ENCODE measurements at regions not wholly inside any gene's neighbourhood (a gene's known extent, or its start where the extent isn't known, plus 50 kb on each side); places are given as distances from the start of the nearest gene placed in this dataset.
A peak's percentile ranks its signal among the peaks of the same experiment; 100 is the strongest.
"Not testable (repeated sequence)": the region's sequence is repeated elsewhere in the genome, so short reads cannot be mapped to it uniquely, and the experiment has no call there.

DNA sequence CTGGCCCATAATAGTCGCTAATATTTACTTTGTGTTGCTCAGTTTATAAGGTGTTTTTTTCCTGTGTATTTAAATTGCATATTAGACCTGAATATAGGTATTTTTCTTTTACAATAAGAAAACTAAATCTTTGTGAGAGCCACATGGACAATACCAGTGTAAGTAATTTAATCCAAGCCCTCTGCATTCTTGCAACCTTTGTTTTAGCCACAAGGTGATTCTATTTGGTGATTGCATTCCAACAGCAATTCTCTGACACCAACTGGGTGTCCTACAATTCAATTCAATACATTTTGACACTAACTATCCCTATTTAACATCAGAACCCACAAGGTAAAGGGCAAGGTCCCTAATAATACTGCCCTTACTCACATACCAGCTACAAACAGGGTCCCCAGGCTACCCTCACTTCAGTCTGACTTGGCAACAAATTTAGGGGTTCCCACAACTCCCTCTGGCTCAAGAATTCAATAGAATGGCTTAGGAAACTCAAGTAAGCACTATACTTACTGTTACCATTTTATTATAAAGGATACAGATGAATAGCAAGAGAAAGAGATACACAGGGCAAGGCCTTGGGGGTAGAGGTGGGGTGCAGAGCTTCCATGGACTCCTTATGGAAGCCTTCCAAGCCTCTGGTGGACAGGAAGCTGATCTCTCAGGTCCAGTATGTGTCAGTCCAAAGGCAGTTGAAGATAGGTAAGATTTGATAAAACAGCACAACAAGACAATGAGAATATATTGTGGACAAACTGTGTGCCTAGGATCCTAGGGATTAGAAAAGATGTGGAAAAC lies 169.3 kb downstream of the CD83 start:
- DNase-seq = no peak
- intact Hi-C loops (cut with DNase I) = no loop called here

DNA sequence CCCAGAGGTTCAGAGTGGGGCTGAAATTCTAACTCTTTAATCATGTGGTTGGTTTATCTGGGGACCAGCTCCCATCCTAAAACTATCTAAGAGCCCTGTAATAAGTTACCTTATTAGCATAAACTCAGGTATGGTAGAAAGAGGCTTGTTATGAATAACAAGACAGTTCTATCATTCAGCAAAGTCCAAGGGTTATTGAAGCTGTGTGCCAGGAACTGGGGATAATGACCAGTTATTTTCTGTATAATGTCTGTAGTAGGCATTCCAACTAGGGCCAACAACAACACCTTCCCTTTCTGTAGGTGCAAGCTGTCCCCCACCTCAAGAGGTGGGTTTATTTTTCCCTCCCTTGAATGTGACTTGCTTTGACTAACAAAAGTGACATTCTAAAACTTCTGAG lies 170.1 kb downstream of the CD83 start:
- intact Hi-C loops (cut with DNase I) = no loop called here
- no peak for DNase-seq

DNA sequence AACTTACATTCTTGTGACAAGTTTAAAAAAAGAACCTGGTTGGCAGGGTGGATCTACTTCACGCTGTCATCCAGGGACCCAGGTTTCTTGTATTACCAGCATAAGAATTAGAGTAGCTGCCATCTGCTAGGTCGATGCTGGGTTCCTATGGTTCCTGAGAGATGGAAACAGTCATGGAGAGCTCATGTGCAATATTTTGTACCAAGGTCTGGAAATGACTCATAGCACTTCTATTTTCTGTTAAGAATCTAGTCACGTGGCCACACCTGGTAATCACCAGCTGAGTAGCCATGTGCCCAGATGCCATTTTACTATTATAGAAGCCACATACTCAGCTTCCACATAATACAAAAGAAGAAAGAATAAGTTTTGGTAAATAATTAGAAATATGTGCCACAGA lies 171.3 kb downstream of the CD83 start:
- intact Hi-C loops (cut with DNase I) = no loop called here

DNA sequence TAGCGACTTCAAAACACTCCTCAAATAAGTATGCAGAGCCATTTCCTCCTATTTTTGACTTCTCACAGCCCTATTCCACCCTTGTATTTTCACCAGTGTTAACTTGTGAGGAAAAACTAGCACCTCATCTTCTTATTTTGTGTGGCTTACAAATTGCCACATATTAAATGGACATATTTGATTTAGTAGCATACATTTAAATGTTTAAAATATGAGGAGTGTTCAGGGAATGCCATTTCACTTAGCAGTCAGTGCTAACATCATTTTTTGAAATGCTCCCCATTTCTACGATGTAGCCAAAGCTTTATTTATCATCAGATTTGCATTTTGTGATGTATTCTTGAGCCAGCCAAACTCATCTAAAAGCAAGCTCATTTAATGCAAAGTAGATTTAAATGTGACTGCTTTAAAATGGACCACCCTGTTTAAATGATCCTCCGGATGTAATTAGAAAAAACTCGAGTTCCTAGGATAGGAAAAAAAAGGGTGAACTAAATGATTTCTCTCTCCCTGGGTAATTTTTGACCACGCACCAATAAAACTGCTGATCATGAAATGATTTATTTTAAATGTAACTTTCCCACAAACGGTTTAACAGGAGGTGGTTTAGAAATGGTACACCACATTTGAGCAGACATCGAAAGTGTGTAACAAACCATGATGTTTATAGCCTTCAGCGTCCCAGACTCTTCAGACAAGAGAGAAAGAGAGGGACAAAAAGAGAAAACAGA lies 172.6 kb downstream of the CD83 start:
- DNase-seq = no peak
- intact Hi-C loops (cut with DNase I) = no loop called here

More for the DNA sequence above, 171.3 kb downstream of the CD83 start:
- no peak for DNase-seq

DNA sequence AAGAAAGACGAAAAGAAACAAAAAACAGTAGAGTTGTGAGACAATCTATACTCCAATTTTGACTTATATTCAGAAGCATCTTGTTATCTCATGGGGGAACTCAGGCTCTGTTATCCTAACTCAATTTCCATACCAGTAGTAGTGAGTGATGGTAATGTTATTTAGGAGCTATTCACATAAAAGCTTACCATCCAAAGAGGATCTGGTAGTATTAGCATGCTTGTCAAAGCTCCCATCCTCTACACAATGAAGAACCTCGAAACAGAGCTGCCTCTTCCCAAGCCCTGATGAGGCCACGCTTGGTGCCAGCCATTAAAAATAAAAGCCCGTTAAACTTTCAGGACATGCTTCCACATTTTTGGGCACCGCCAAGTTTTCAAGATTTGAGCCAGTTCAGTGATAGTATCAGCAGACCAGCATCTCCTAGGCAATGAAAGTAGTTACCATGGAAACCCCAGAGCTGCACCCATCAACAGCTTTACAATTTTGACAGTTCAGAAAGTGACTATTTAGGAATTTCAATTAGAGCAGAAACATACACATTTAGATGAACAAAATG lies 173.3 kb downstream of the CD83 start:
- intact Hi-C loops (cut with DNase I) = no loop called here

DNA sequence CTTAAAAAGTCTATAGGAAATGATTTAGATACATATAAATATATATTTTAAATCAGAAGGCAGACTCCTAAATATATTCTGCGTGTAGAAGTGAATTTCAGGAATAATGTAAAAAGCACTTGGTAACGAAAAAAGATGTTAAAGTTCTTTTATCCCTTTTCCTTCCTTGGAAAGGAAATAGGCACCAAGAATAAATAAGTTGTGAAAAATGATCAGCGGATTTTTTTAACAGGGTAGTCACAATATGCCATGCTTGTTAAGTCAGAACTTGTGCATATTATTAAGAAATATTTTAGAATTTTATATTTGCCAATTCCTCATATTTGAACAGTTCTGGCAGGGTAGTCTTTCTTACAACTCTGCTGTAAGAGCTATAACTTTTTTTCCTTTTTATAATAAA lies 173.8 kb downstream of the CD83 start:
- no peak for DNase-seq
- intact Hi-C loops (cut with DNase I) = no loop called here

More for the DNA sequence above, 173.3 kb downstream of the CD83 start:
- no peak for DNase-seq

DNA sequence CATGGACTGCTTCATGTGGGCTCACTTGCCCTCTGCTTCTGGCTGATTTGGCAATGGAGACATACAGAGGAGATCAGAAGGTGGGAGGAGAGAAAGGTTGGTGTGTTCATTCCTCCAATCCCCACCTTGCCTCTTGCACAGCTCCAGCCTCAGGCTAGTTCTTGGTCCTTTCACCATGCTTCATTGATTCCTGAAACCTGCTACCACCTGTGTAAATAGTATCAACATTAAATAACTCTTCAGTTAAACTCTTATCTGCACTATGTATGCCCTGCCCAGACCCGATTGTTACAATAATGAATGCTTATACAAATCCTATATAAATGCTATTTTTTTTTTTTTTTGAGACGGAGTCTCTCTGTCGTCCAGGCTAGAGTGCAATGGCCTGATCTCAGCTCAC lies 174.5 kb downstream of the CD83 start:
- DNase-seq = no peak
- intact Hi-C loops (cut with DNase I) = no loop called here

DNA sequence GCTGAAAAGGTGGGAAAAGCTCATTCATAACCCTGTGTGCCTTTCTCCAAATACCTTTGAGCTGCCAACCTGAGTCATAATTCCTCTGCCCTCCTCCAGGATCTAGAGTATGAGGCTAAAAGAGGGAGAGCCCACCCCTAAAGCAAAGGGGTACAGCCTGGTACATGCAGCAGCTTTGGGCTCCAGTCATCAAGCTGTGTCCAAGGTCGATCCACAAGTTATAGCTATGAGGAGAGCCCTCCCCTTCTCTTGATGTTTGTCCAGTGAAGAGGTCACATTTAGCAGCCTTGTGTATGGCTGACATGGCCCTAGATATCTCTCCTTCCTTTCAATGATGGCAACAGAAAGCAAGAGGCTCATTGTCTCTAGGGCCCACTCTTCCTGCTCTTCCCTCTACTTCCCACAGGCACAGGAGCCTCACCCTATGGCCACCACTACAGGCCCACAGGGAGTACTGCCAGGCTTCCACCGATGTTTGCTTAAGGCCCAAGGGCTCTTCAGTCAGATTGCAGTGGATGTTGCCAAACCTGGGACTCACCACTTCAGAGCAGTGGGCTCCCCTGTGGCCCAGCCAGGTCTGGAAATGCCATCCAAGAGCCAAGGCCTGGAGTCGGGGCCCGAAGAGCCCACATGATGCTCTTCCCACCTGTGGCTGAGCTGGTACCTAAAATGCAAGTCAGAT lies 176.8 kb downstream of the CD83 start:
- intact Hi-C loops (cut with DNase I) = no loop called here
- DNase-seq = no peak

DNA sequence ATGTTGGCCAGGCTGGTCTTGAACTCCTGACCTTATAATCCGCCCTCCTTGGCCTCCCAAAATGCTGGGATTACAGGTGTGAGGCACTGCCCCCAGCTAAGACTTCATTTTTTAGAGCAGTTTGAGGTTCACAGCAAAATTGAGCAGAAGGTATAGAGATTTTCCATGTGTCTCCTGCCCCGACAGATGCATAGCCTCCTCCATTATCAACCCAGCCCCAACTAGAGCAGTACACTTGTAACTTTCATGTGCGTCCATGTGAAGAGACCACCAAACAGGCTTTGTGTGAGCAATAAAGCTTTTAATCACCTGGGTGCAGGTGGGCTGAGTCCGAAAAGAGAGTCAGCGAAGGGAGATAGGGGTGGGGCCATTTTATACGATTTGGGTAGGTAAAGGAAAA lies 179.1 kb downstream of the CD83 start:
- DNase-seq; intact Hi-C loops (cut with DNase I): not testable (repeated sequence)

DNA sequence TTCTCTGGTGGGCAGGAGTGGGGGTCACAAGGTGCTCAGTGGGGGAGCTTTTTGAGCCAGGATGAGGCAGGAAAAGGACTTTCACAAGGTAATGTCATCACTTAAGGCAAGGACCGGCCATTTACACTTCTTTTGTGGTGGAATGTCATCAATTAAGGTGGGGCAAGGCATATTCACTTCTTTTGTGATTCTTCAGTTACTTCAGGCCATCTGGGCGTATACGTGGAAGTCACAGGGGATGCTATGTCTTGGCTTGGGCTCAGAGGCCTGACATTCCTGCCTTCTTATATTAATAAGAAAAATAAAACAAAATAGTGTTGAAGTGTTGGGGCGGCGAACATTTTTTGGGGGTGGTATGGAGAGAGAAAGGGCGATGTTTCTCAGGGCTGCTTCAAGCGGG lies 179.5 kb downstream of the CD83 start:
- intact Hi-C loops (cut with DNase I) = not testable (repeated sequence)

DNA sequence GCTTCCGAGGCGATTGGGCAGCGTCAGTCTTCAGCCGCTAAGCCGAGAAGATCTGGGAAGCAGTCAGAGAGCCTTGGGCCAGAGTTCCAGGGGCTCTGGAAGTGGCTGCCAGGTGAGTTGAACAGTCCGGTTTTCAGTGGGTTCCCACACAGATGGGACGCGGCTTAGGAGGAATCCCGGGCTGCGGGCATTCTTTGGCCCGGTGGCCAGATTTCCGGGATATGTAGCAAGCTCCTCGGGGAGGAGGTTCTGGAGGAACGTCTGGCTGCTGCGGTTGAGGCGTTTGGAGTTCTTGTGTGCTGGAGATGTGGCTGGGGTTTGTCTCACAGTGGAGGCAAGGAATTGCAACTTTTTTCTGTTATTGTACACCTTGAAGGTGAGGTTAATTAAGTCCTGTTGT lies 182.6 kb downstream of the CD83 start:
- DNase-seq = peak in 1 of 10 donors; percentile 67

More for the DNA sequence above, 179.5 kb downstream of the CD83 start:
- DNase-seq = not testable (repeated sequence)

DNA sequence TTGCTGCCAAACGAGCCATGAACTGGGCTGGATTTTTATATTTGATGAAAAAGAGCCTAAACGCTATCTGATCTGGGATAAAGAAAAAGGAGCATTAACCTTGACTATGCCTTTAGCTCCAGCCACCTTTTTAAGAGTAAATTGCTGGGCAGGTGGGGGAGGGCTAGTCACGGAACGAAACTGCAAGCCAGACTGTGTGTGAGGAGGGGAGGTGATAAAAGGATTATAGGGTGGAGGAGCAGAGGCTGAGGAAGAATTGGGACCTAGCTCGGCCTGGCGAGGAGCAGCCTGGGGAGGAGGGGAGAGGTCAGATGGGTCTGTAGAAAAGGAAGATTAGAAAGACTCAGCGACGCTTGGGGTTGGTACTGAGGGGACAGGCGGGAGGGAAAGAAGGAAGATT lies 183.1 kb downstream of the CD83 start:
- DNase-seq; intact Hi-C loops (cut with DNase I): not testable (repeated sequence)

More for the DNA sequence above, 182.6 kb downstream of the CD83 start:
- intact Hi-C loops (cut with DNase I) = not testable (repeated sequence)

DNA sequence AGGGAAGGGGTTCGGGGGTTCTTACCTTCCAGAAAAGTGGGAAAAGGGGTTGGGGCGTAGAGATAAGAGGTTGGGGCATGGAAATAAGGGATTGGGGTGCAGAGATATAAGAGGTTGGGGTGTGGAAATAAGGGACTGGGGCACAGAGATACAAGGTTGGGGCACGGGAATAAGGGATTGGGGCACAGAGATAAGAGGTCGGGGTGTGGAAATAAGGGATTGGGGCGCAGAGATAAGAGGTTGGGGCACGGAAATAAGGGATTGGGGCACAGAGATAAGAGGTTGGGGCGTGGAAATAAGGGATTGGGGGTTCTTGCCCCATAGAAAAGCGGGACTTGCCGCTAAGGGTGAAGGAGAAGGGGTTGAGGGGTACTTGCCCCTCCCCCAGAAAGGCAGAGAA lies 183.9 kb downstream of the CD83 start:
- DNase-seq; intact Hi-C loops (cut with DNase I): not testable (repeated sequence)

DNA sequence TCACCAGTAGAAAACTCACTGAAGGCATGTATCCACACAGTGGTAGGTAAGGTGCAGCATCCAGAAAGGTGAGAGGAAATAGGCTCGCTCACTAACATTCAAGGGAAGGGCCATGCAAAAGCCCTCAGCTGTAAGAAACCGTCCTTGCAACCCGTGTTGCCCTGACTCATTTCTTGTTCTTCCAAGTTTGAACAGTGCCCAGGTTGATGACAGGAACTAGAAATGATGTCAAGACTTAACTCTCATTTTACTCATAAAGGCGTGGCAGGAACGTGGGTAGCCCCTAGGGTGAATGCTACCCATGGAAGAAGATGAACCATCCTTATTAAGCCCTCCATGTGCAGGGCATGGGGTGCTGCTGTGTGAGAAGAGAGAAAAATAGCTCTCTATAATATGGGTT lies 187.6 kb downstream of the CD83 start:
- no peak for DNase-seq
- intact Hi-C loops (cut with DNase I) = loop anchor here (5.0 kb wide), 1 partner anchor 907 kb away; no protein-coding TSS in a partner anchor

DNA sequence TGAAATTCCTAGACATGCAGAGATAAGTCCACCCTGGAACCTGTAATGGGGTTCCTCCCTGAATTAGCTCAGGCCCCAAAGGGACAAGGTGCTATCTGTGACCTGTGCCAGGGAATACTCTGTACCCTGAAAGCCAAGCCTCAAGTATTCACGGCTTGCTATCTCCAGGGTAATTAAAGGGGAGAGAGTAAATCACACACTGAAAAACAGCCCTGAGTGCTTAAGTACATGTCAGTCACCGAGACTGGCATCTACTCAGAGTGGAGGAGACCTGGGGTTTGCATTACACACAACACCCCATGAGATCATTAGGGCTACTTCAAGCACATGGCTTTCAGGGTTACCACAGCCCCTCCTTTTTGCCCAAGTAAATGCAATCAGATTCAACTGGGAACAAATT lies 188.1 kb downstream of the CD83 start:
- intact Hi-C loops (cut with DNase I) = loop anchor here (5.0 kb wide), 1 partner anchor 907 kb away; no protein-coding TSS in a partner anchor
- no peak for DNase-seq

DNA sequence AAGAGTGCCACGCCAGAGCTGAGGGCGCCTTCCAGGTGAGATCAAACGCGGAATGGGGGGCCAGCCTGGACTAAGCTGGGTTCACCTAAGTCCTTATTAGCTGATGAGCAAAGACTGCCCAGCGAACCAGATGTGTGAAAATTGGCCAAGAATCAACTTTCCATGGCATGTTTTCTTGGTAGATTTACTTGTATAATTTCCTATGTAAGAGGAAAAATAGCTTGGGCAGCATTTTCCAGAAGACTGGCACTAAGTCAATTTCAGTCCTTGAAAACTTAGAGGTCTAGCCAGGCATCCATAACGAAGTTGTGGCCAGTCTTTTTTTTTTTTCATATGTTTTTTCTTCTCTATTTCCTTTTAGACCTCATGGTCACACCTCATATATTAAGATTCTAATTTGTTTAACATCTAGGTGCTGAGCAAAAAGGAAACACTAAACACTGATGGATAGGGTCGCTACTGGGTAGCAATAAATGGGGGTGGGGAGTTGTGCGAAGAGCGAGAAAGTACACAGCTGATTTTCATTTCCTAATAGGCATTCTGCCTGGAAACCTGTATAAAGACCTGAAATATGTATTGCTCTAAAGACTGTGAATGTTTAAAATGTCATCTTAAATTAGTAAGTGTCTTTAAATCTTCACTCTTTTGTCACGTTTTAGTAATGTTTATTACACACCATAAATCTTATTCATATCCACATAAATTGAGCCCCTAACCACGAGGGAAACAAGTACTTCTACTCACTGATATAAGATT lies 188.8 kb downstream of the CD83 start:
- intact Hi-C loops (cut with DNase I) = loop anchor here (5.0 kb wide), 1 partner anchor 906 kb away; no protein-coding TSS in a partner anchor
- no peak for DNase-seq

DNA sequence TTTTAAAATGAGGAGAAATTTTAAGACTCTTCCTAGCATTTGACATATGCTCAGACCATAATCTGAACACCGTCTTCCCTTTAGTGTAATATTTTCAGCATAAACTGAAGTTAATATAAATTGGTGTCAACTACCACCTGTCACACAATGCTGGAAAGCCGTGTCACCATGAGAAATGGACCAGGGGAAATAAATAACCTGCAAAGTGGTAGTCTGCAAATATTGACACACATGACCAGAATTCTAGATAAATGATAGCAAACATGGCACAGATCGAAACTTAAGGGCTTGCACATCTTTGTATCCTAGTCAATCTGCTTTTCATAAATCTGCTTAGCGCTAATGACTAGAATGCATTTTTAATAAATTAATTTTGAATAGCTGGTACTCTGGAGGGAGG lies 191.9 kb downstream of the CD83 start:
- DNase-seq = no peak
- intact Hi-C loops (cut with DNase I) = loop anchor here (5.0 kb wide), 1 partner anchor 903 kb away; no protein-coding TSS in a partner anchor

DNA sequence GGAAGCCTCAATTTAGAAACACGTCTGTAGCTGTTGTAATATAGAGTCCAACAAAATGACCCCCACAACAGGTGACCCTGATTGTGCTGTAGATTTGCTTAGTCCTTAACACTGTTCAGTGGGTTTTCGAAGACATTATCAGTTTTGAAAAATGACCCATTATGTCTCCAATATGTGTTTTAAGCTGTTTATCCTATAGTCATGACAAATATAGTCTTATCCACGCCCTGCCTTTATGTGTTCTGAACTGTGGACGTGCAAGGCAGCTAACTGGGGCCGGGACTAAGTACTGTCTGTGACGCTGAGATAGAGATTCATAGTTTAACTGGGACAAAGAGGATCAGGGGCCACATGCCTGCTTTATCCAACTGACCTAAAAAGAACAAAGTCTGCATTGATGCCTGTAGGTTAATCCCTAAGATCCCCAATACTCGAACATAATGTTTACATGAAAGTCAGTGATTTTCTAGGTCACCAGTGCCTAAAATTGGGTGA lies 192.4 kb downstream of the CD83 start:
- no peak for DNase-seq
- intact Hi-C loops (cut with DNase I) = loop anchor here (5.0 kb wide), 1 partner anchor 902 kb away; no protein-coding TSS in a partner anchor

DNA sequence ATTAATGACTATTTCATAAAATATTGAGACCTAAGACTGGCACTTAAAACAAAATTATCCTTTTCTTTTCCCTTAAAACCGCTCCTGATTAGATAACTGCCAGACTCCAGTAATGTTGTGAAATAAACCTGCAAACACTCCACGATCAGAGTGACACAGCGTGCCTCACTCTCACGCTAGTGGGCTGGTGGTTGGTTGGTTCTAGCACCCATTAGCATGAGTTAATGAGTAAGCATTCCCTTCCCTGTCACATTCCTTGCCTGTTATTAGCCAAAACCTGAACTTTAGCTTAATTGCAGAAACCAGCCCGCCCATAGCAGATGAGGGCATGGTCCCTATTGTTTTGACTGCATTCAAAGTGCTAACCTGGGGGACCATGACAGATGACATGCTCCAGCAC lies 193.4 kb downstream of the CD83 start:
- intact Hi-C loops (cut with DNase I) = no loop called here
- no peak for DNase-seq

DNA sequence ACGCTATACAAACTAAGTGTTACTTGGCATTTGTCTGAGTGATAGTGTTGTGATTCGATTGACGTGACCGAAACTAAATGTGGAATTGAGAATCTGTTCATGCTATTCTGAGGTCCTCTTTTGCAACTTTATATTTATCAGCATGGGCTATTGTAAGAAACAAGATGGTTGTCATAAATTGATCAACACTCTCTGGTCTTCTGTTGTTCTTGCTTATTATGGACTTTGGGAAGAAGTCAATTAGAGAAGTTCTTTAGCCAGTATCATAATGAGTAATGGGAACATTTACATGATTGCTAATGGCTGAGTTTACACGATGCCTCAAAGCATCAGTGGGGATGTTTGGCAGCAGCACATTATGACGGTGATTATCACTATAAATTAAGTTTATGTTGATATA lies 195.0 kb downstream of the CD83 start:
- DNase-seq = no peak
- intact Hi-C loops (cut with DNase I) = no loop called here

Measured in posterior cingulate gyrus (tissue), 11 donors.